DND-41 (cell line): ENCODE measurements at regions not wholly inside any gene's neighbourhood (a gene's known extent, or its start where the extent isn't known, plus 50 kb on each side); places are given as distances from the start of the nearest gene placed in this dataset.

Experiments
- EZH2 ChIP-seq: IDR thresholded peaks from 3 replicates; pipeline ENCODE4 v1.6.1; 2012; ENCODE audit warnings: borderline replicate concordance, low read depth, mild to moderate bottlenecking, moderate library complexity, low read length, inconsistent platforms; ENCODE audit not compliant: severe bottlenecking
- TF ChIP-seq, protein P1 (sequence below): IDR thresholded peaks from 2 replicates; pipeline ENCODE4 v1.5.1; 2012; ENCODE audit warnings: borderline replicate concordance, low read length, moderate library complexity, mild to moderate bottlenecking; ENCODE audit not compliant: poor library complexity, severe bottlenecking; ENCODE audit errors: extremely low read depth

DNA sequence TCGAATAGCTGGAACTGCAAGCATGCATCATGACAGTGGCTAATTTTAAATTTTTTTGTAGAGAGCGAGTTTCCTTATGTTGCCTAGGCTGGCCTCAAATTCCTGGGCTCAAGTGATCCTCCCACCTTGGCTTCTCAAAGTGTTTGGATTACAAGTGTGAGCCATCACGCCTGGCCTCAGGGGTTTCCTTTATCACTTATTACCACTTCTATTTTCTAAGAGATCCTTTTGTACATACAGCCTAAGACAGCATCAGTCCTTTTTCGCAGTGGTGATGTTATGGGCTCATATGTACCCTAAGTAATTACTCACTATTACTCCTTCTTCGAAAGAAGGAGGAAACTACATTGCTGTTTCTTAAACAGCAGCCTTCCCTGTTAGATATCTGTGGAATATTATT, 54.1 kb upstream of the CDKN2AIP start:
- TF ChIP-seq, protein P1, sequence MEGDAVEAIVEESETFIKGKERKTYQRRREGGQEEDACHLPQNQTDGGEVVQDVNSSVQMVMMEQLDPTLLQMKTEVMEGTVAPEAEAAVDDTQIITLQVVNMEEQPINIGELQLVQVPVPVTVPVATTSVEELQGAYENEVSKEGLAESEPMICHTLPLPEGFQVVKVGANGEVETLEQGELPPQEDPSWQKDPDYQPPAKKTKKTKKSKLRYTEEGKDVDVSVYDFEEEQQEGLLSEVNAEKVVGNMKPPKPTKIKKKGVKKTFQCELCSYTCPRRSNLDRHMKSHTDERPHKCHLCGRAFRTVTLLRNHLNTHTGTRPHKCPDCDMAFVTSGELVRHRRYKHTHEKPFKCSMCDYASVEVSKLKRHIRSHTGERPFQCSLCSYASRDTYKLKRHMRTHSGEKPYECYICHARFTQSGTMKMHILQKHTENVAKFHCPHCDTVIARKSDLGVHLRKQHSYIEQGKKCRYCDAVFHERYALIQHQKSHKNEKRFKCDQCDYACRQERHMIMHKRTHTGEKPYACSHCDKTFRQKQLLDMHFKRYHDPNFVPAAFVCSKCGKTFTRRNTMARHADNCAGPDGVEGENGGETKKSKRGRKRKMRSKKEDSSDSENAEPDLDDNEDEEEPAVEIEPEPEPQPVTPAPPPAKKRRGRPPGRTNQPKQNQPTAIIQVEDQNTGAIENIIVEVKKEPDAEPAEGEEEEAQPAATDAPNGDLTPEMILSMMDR: no peak
- no peak for TF ChIP-seq EZH2
